WTC11 (cell line): ENCODE measurements at regions not wholly inside any gene's neighbourhood (a gene's known extent, or its start where the extent isn't known, plus 50 kb on each side); places are given as distances from the start of the nearest gene placed in this dataset.

Source experiments
- ATAC-seq: fragments of 200-7000 bp; cut with Tn5 transposase; 2 replicates; pipeline ENCODE4 v1.10.0; 2021; ENCODE audit warnings: mild to moderate bottlenecking, moderate library complexity
- CTCF ChIA-PET: fragments of 300-600 bp; sonication (Branson Sonifier 250); formaldehyde crosslinking; loops from one replicate; lab custom pipeline; 2021; ENCODE audit warnings: antibody characterized with exemption; lab: Charles Lee
- POLR2A ChIA-PET: fragments of 350-600 bp; sonication (Branson Sonifier 250); formaldehyde crosslinking; loops from one replicate; lab custom pipeline; 2021; ENCODE audit warnings: antibody characterized with exemption; lab: Charles Lee
- DNase-seq: peaks from one replicate; pipeline ENCODE4 v3.0.0; 2021; ENCODE audit warnings: low spot score
- H3K27ac Mint-ChIP-seq: 2 replicates; pipeline ENCODE4 v1.8.0; 2021; ENCODE audit warnings: mixed read lengths
- H3K27me3 Mint-ChIP-seq: 2 replicates; pipeline ENCODE4 v1.8.0; 2021; ENCODE audit warnings: low read depth, mild to moderate bottlenecking, moderate library complexity, mixed read lengths
- H3K36me3 Mint-ChIP-seq: 2 replicates; pipeline ENCODE4 v1.8.0; 2021; ENCODE audit warnings: mixed read lengths
- H3K4me1 Mint-ChIP-seq: 2 replicates; pipeline ENCODE4 v1.8.0; 2022; ENCODE audit warnings: mixed read lengths
- H3K4me3 Mint-ChIP-seq: 2 replicates; pipeline ENCODE4 v1.8.0; 2021; ENCODE audit warnings: mild to moderate bottlenecking, moderate library complexity, mixed read lengths
- H3K9me3 Mint-ChIP-seq: 2 replicates; pipeline ENCODE4 v1.8.0; 2021; ENCODE audit warnings: mixed read lengths
- AFF4 ChIP-seq: sonication (generic); formaldehyde crosslinking; IDR thresholded peaks from 2 replicates; pipeline ENCODE4 v1.8.1; 2023; ENCODE audit warnings: mild to moderate bottlenecking, missing genetic modification reagents, borderline replicate concordance
- AR ChIP-seq: fragments of 250-450 bp; sonication (Bioruptor Pico); IDR thresholded peaks from 2 replicates; pipeline ENCODE4 v1.9.0; 2021; ENCODE audit warnings: mild to moderate bottlenecking
- CREB1 ChIP-seq: sonication (generic); formaldehyde crosslinking; IDR thresholded peaks from 2 replicates; pipeline ENCODE4 v1.8.0; 2023; ENCODE audit warnings: mild to moderate bottlenecking, missing genetic modification reagents
- ERG ChIP-seq: fragments of 250-450 bp; sonication (Bioruptor Pico); IDR thresholded peaks from 2 replicates; pipeline ENCODE4 v1.8.0; 2021; ENCODE audit warnings: mild to moderate bottlenecking
- ESRRA ChIP-seq: sonication (generic); formaldehyde crosslinking; IDR thresholded peaks from 2 replicates; pipeline ENCODE4 v1.8.1; 2022; ENCODE audit warnings: mild to moderate bottlenecking, missing genetic modification reagents, borderline replicate concordance
- GTF2I ChIP-seq: fragments of 250-450 bp; sonication (Bioruptor Pico); conservative IDR thresholded peaks from 2 replicates; pipeline ENCODE4 v1.4.0; 2021; ENCODE audit warnings: mild to moderate bottlenecking
- KAT7 ChIP-seq: sonication (generic); formaldehyde crosslinking; IDR thresholded peaks from 2 replicates; pipeline ENCODE4 v1.8.1; 2023; ENCODE audit warnings: missing genetic modification reagents, mild to moderate bottlenecking, borderline replicate concordance
- NFYB ChIP-seq: sonication (generic); formaldehyde crosslinking; conservative IDR thresholded peaks from 2 replicates; pipeline ENCODE4 v1.8.0; 2022; ENCODE audit warnings: low read depth, missing genetic modification reagents
- SMAD3 ChIP-seq: sonication (generic); formaldehyde crosslinking; IDR thresholded peaks from 2 replicates; pipeline ENCODE4 v1.8.0; 2022; ENCODE audit warnings: missing genetic modification reagents, mild to moderate bottlenecking, borderline replicate concordance
- SP1 ChIP-seq: sonication (generic); formaldehyde crosslinking; conservative IDR thresholded peaks from 2 replicates; pipeline ENCODE4 v1.8.1; 2022; ENCODE audit warnings: missing genetic modification reagents
- TEAD1 ChIP-seq: sonication (generic); formaldehyde crosslinking; IDR thresholded peaks from 2 replicates; pipeline ENCODE4 v1.8.0; 2022; ENCODE audit warnings: mild to moderate bottlenecking, missing genetic modification reagents
- USF2 ChIP-seq: sonication (generic); formaldehyde crosslinking; IDR thresholded peaks from 2 replicates; pipeline ENCODE4 v1.8.1; 2023; ENCODE audit warnings: mild to moderate bottlenecking, missing genetic modification reagents, moderate library complexity
- ZBTB21 ChIP-seq: sonication (generic); formaldehyde crosslinking; IDR thresholded peaks from 2 replicates; pipeline ENCODE4 v1.8.1; 2023; ENCODE audit warnings: mild to moderate bottlenecking, missing genetic modification reagents, borderline replicate concordance
- ZNF396 ChIP-seq: fragments of 250-450 bp; sonication (Bioruptor Pico); IDR thresholded peaks from 2 replicates; pipeline ENCODE4 v1.8.0; 2021; ENCODE audit warnings: mild to moderate bottlenecking, moderate library complexity, borderline replicate concordance
- ZNF512 ChIP-seq: sonication (generic); formaldehyde crosslinking; IDR thresholded peaks from 2 replicates; pipeline ENCODE4 v1.8.1; 2022; ENCODE audit warnings: missing genetic modification reagents, borderline replicate concordance
- ZSCAN18 ChIP-seq: fragments of 250-450 bp; sonication (Bioruptor Pico); IDR thresholded peaks from 2 replicates; pipeline ENCODE4 v2.1.2; 2022; ENCODE audit warnings: mild to moderate bottlenecking, moderate library complexity

GRCh38 chr3:132926098-132926497 is 112.1 kb upstream of the TMEM108 start:
- Mint-ChIP-seq H3K27me3 (no peaks in the 10 kb centered on the region), H3K4me1 (no peaks in the 10 kb centered on the region), H3K27ac (no peak overlapping the region), H3K9me3 (0 out of 2 replicates have a peak, but pooled peaks cover 4% of the 10 kb centered on the region), H3K36me3 (no peaks in the 10 kb centered on the region), H3K4me3 (no peak overlapping the region)
- no peak for TF ChIP-seq USF2 (CRISPR knock-in tag)
- DNase-seq, result no peak
- ChIA-PET POLR2A (no interaction called here), CTCF (no interaction called here)
- ATAC-seq, result no peak

GRCh38 chr3:132925256-132925930 is 112.8 kb upstream of the TMEM108 start:
- DNase-seq (no peak), ATAC-seq (no peak)
- H3K4me3 Mint-ChIP-seq, result no peak overlapping the region
- ChIA-PET CTCF (no interaction called here), POLR2A (no interaction called here)
- H3K27me3 Mint-ChIP-seq, result no peaks in the 10 kb centered on the region
- no peaks in the 10 kb centered on the region for H3K4me1 Mint-ChIP-seq
- no peaks in the 10 kb centered on the region for H3K36me3 Mint-ChIP-seq
- 0 out of 2 replicates have a peak, but pooled peaks cover 4% of the 10 kb centered on the region for H3K9me3 Mint-ChIP-seq
- H3K27ac Mint-ChIP-seq, result no peak overlapping the region
- no peak for TF ChIP-seq ERG (CRISPR knock-in tag)

- peaks cover 4% of the 10 kb centered on the region; the same call in 1 of the 2 replicates for H3K9me3 Mint-ChIP-seq
- no peak for TF ChIP-seq SP1 (CRISPR knock-in tag)
- 0 out of 2 replicates have a peak, but pooled peaks cover 3% of the 10 kb centered on the region for H3K4me1 Mint-ChIP-seq
- no peaks in the 10 kb centered on the region for H3K27me3 Mint-ChIP-seq
- H3K36me3 Mint-ChIP-seq, result no peaks in the 10 kb centered on the region
- no peak overlapping the region for H3K4me3 Mint-ChIP-seq
- ATAC-seq, result no peak
- no peak for DNase-seq
- ChIA-PET POLR2A (no interaction called here), CTCF (no interaction called here)
- no peak overlapping the region for H3K27ac Mint-ChIP-seq
Observed at GRCh38 chr3:132916096-132916495, 122.1 kb upstream of the TMEM108 start.

GRCh38 chr3:132912416-132912753 is 125.8 kb upstream of the TMEM108 start:
- Mint-ChIP-seq H3K9me3 (peaks cover 4% of the 10 kb centered on the region; the same call in 1 of the 2 replicates), H3K4me3 (no peak overlapping the region), H3K4me1 (0 out of 2 replicates have a peak, but pooled peaks cover 3% of the 10 kb centered on the region), H3K36me3 (no peaks in the 10 kb centered on the region), H3K27me3 (no peaks in the 10 kb centered on the region), H3K27ac (no peak overlapping the region)
- POLR2A ChIA-PET, result no interaction called here
- no peak for ATAC-seq
- no peak for DNase-seq
- CTCF ChIA-PET, result interaction anchor here (0.6 kb wide), 1 partner anchor 59 kb away, joined by 3 read pairs; no protein-coding TSS in a partner anchor
- TF ChIP-seq ZSCAN18 (CRISPR knock-in tag), result no peak
- TF ChIP-seq TEAD1 (CRISPR knock-in tag), result no peak
- no peak for TF ChIP-seq ESRRA
- TF ChIP-seq ZNF396 (CRISPR knock-in tag), result no peak
- no peak for TF ChIP-seq AFF4 (CRISPR knock-in tag)
- no peak for TF ChIP-seq SMAD3
- no peak for TF ChIP-seq SP1 (CRISPR knock-in tag)
- TF ChIP-seq GTF2I (CRISPR knock-in tag), result no peak
- no peak for TF ChIP-seq CREB1 (CRISPR knock-in tag)
- no peak for TF ChIP-seq ZBTB21 (CRISPR knock-in tag)
- no peak for TF ChIP-seq KAT7
- TF ChIP-seq NFYB (CRISPR knock-in tag), result no peak
- no peak for TF ChIP-seq ZNF512
- TF ChIP-seq AR (CRISPR knock-in tag), result no peak
